Activated CD4-positive, alpha-beta T cell treated with anti-CD3 and anti-CD28 coated beads, Interleukin-2, amount 10 ng/mL, durations not matched to agents 7 days and 5 days (primary cell): ENCODE measurements at regions not wholly inside any gene's neighbourhood (a gene's known extent, or its start where the extent isn't known, plus 50 kb on each side); places are given as distances from the start of the nearest gene placed in this dataset.

Experiments used
- CTCF ChIA-PET: fragments of 350-600 bp; sonication (Branson Sonifier 250); formaldehyde crosslinking; loops from one replicate; lab custom pipeline; 2021; ENCODE audit warnings: antibody characterized with exemption; lab: Charles Lee
- POLR2A ChIA-PET: fragments of 350-600 bp; sonication (Branson Sonifier 250); formaldehyde crosslinking; loops from one replicate; lab custom pipeline; 2021; ENCODE audit warnings: antibody characterized with exemption; lab: Charles Lee
- DNase-seq: peaks from one replicate; pipeline ENCODE4 v3.0.0-alpha.2; 2020
- H3K27ac Mint-ChIP-seq: one replicate; pipeline ENCODE4 v1.8.0; 2021; ENCODE audit warnings: mild to moderate bottlenecking, moderate library complexity, mixed read lengths
- H3K27me3 Mint-ChIP-seq: one replicate; pipeline ENCODE4 v1.8.0; 2021; ENCODE audit warnings: mixed read lengths
- H3K36me3 Mint-ChIP-seq: one replicate; pipeline ENCODE4 v1.8.0; 2021; ENCODE audit warnings: low read depth, mixed read lengths
- H3K4me1 Mint-ChIP-seq: one replicate; pipeline ENCODE4 v1.8.0; 2021; ENCODE audit warnings: mixed read lengths
- H3K4me3 Mint-ChIP-seq: one replicate; pipeline ENCODE4 v1.8.0; 2021; ENCODE audit warnings: mild to moderate bottlenecking, moderate library complexity, mixed read lengths
- H3K9me3 Mint-ChIP-seq: one replicate; pipeline ENCODE4 v1.8.0; 2021; ENCODE audit warnings: mixed read lengths

DNA sequence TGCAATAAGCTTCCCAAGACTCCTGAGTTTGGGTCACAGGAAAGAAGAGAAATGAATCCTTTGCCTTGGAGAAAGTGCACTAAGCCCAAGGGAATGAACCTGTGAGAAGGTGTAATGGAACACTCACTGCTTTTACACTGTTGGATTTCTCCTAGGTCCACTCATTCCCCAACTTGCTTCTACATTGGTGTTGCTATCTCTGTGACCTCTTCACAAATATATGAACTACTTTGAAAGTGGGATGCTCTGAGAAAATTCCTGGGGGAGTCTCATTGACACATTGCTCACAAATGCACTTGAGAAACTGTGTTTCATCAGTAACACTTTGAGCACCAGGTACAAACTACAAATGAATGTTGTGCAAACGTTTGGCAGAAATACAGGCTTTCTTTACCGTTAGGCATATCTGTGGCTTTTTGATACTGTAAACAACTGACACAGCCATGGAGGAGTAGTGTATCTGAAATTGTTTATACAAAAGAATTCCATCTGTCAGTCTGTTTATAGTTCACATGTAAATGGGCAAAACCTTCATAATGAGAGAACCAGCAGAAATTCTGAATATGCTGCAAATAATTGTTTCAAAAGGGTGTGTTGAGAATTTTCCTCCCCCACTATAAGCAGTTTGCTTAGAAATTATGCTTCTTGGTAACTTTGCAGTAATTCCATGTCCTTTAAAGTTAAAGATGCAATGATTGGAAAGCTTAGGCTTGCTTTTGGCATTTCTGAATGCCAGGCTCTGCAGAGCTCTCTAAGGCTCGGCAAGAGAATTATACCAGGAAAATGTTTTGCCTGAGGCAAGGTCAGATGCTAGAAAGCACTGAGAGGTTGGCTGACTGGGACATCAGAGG is 348.5 kb upstream of the DDHD1 start:
- ChIA-PET POLR2A (no interaction called here), CTCF (no interaction called here)
- H3K27me3 Mint-ChIP-seq: no peaks in the 10 kb centered on the region
- H3K4me1 Mint-ChIP-seq: no peaks in the 10 kb centered on the region
- no peak for DNase-seq
- no peaks in the 10 kb centered on the region for H3K36me3 Mint-ChIP-seq
- peaks cover 12% of the 10 kb centered on the region for H3K9me3 Mint-ChIP-seq
- H3K27ac Mint-ChIP-seq: no peak overlapping the region
- H3K4me3 Mint-ChIP-seq: no peak overlapping the region

DNA sequence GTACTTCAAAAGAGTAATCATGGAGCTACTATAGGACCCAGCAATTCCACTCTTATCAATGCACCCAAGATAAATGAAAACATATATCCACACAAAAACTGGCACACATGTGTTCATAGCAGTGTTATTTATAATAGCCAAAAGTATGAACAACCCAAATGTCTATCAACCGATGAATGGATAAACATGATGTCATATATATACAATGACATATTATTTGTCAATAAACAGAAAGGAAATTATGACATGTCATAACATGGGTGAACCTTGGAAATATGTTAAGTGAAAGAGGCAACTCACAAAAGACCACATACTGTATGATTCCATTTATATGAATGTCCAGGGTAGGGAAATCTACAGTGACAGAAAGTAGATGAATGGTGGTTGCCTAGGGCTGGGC is 347.1 kb upstream of the DDHD1 start:
- ChIA-PET POLR2A (no interaction called here), CTCF (no interaction called here)
- Mint-ChIP-seq H3K9me3 (peaks cover 12% of the 10 kb centered on the region), H3K36me3 (no peaks in the 10 kb centered on the region), H3K4me3 (no peak overlapping the region), H3K4me1 (no peaks in the 10 kb centered on the region), H3K27ac (no peak overlapping the region), H3K27me3 (no peaks in the 10 kb centered on the region)
- no peak for DNase-seq

DNA sequence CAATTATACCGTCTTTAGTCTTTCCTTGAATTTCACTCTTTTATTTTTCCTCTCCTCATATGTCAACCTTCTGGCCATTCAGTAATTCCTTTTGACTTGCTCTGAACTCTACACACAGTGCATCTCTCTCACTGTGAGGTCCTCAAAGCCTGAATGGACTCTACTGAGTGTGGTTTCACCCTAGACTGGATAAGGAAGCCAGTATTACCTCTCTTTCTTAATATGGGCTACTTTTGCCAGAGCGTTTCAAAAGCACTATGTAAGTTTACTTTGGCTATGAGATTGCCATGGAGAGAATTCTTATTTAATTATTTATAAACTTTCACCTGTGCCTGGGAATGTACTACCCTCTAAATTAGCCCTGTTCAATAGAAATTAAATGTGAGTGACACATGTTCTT is 343.5 kb upstream of the DDHD1 start:
- H3K36me3 Mint-ChIP-seq: no peaks in the 10 kb centered on the region
- no peak for DNase-seq
- H3K27ac Mint-ChIP-seq: no peak overlapping the region
- ChIA-PET POLR2A (no interaction called here), CTCF (no interaction called here)
- H3K4me1 Mint-ChIP-seq: no peaks in the 10 kb centered on the region
- no peak overlapping the region for H3K4me3 Mint-ChIP-seq
- H3K27me3 Mint-ChIP-seq: no peaks in the 10 kb centered on the region
- H3K9me3 Mint-ChIP-seq: no peaks in the 10 kb centered on the region

DNA sequence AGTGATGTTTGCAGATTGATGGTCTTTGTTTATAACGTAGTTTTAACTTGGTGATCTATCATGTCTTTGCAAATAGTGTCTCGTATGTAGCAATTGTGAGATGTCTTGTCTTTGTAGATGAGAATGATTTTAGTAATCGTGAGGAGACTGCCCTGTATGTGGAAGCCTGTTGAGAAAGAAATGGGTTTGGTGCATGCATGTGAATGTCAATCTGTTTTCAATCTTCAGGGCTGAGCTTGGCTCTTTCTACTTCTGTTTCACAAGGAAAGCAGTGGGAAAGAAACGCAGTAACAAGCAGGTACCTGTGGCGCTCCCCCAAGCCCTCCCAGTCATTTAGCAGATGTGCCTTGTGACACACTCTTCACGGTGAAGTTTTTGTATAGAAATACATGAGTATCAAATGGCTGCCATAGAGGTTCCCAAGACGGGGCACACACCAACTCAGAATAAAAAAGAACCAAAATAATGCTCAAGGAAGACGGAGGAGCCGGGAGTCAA is 342.8 kb upstream of the DDHD1 start:
- H3K27me3 Mint-ChIP-seq: no peaks in the 10 kb centered on the region
- no peak for DNase-seq
- no peak overlapping the region for H3K27ac Mint-ChIP-seq
- ChIA-PET POLR2A (no interaction called here), CTCF (no interaction called here)
- no peaks in the 10 kb centered on the region for H3K4me1 Mint-ChIP-seq
- H3K9me3 Mint-ChIP-seq: no peaks in the 10 kb centered on the region
- no peaks in the 10 kb centered on the region for H3K36me3 Mint-ChIP-seq
- no peak overlapping the region for H3K4me3 Mint-ChIP-seq

DNA sequence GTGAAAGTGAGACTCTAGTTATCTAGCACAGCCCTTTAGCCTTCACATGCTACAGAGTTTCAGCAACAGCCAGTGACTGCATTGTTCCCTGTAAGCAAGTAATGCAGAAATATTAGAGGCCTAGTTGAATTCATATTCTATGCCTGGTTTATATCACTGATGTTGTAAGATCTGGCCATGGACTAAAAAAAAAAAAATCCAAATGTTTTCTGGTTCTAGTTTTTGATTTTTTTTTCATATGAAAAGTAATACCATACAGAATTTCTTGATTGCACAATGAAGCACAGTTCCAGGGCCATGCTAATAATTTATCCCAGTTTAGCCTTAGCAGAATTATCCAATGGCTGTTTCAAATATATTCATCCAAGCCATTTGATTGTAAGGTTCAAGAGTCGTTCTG is 341.5 kb upstream of the DDHD1 start:
- ChIA-PET POLR2A (no interaction called here), CTCF (no interaction called here)
- DNase-seq: no peak
- Mint-ChIP-seq H3K36me3 (no peaks in the 10 kb centered on the region), H3K4me1 (no peaks in the 10 kb centered on the region), H3K27me3 (no peaks in the 10 kb centered on the region), H3K27ac (no peak overlapping the region), H3K9me3 (no peaks in the 10 kb centered on the region), H3K4me3 (no peak overlapping the region)

DNA sequence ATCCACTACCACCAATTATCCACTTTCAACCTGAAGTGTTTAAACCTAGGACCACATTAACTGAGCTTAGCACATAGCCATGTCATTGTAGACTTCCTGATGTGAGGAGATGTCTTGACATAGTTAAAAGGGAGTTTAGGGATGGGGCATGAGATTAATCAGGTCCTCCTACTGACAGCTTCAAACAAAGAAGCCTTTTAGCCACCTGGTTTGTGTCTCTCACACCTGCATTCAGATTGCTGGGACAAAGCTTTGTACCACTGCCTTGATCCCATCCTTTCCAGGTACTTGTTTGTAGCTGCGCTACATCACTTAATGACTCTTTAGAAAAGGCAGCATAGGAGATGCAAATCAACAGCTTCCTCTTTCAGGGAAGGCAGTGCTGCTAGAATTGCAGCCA is 340.7 kb upstream of the DDHD1 start:
- no peak for DNase-seq
- ChIA-PET CTCF (no interaction called here), POLR2A (no interaction called here)
- H3K27me3 Mint-ChIP-seq: peaks cover under 1% of the 10 kb centered on the region
- H3K9me3 Mint-ChIP-seq: no peaks in the 10 kb centered on the region
- no peak overlapping the region for H3K27ac Mint-ChIP-seq
- H3K4me3 Mint-ChIP-seq: no peak overlapping the region
- H3K36me3 Mint-ChIP-seq: no peaks in the 10 kb centered on the region
- no peaks in the 10 kb centered on the region for H3K4me1 Mint-ChIP-seq

DNA sequence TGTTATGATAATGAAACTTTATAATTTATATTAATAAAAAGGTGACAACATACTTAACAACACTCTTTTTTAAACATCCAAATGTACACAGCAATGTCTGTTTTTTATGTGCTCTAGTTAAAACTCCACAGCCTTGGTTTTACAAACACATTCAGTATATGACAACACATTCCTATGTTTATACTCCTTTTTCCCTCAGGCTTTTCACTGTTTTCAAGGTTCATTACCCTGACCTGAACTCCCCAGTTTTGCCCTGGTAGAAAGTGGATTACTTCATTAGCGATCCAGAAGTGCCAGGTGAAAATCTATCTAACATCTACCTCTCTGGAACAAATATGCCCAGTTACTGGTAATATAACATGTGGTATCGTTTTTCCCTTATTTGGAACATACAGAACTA is 340.2 kb upstream of the DDHD1 start:
- DNase-seq: no peak
- no peak overlapping the region for H3K4me3 Mint-ChIP-seq
- H3K4me1 Mint-ChIP-seq: no peaks in the 10 kb centered on the region
- no peaks in the 10 kb centered on the region for H3K36me3 Mint-ChIP-seq
- peaks cover 2% of the 10 kb centered on the region for H3K27me3 Mint-ChIP-seq
- H3K27ac Mint-ChIP-seq: no peak overlapping the region
- CTCF ChIA-PET: no interaction called here
- H3K9me3 Mint-ChIP-seq: no peaks in the 10 kb centered on the region
- POLR2A ChIA-PET: no interaction called here

DNA sequence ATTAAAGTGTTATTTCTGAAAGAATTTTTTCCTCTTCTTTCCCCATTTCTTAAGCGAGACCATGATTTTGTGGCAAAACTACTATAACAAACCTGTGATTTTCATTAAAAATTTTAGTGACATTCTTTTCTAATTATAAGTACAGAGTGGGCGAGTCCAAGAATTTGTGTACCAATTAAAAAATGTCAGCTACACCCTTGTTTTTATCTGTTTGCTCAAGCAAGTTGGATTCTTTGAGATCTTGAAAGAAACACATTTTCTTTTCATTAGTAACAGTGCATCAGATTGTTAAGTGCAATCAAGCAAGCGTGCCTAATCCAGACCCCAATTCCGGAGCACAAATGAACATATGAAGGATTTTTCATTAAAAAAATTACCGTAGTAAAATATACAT is 338.8 kb upstream of the DDHD1 start:
- H3K27me3 Mint-ChIP-seq: peaks cover 8% of the 10 kb centered on the region
- H3K36me3 Mint-ChIP-seq: no peaks in the 10 kb centered on the region
- CTCF ChIA-PET: no interaction called here
- no peak overlapping the region for H3K27ac Mint-ChIP-seq
- no peaks in the 10 kb centered on the region for H3K4me1 Mint-ChIP-seq
- POLR2A ChIA-PET: no interaction called here
- no peaks in the 10 kb centered on the region for H3K9me3 Mint-ChIP-seq
- no peak for DNase-seq
- H3K4me3 Mint-ChIP-seq: no peak overlapping the region

DNA sequence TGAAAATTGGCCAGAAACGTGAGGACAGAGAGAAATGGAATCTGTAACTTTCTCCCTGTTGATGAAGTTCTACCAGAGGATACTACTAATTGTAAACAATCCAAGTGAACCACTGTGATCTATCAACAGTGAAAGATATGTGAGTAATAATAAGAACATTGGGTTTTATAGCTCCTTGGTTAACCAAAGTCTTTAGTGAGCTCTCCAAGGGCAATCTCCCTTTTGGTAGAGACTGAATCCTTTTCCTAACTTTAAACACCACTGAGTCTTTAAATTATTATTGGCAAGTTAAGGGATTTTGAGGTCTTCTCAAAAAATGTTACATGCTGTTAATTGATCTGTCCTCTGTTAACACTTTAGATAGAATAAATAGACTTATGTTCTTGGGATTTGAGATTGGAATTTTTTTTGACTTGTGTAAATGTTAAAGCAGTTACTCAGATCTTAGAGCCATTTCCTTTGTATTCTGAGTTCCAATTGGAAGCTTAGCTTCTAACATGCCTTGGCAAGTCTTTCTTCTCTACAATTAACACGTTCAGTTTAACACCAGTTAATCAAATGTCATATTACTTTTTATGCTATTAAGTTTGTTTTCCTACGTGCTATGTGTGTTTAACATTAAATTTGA is 338.2 kb upstream of the DDHD1 start:
- Mint-ChIP-seq H3K27me3 (peaks cover 13% of the 10 kb centered on the region), H3K27ac (no peak overlapping the region), H3K9me3 (no peaks in the 10 kb centered on the region), H3K4me1 (no peaks in the 10 kb centered on the region), H3K4me3 (no peak overlapping the region), H3K36me3 (no peaks in the 10 kb centered on the region)
- DNase-seq: no peak
- ChIA-PET POLR2A (no interaction called here), CTCF (no interaction called here)

DNA sequence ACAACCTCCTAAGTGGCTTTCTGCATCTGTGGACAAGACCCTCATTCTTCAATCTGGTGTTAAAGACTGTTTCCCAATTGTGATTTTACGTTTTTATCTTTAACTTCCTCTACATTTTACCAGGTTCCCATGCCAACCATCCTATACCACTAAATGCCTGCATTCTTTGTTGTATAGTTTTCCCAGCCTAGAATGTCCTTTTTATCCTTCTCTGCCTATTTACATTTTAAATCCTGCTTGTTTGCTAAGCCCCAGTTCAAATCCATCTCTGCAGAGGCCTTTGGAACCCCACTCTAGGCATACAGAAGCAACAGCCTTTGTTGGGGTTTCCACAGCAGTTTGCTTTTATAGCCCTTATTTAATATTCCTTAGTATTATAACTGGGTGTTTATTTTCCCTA is 325.1 kb upstream of the DDHD1 start:
- Mint-ChIP-seq H3K9me3 (peaks cover 12% of the 10 kb centered on the region), H3K4me1 (no peaks in the 10 kb centered on the region), H3K36me3 (no peaks in the 10 kb centered on the region), H3K4me3 (no peak overlapping the region), H3K27ac (no peak overlapping the region), H3K27me3 (no peaks in the 10 kb centered on the region)
- no peak for DNase-seq
- CTCF ChIA-PET: no interaction called here
- POLR2A ChIA-PET: no interaction called here

DNA sequence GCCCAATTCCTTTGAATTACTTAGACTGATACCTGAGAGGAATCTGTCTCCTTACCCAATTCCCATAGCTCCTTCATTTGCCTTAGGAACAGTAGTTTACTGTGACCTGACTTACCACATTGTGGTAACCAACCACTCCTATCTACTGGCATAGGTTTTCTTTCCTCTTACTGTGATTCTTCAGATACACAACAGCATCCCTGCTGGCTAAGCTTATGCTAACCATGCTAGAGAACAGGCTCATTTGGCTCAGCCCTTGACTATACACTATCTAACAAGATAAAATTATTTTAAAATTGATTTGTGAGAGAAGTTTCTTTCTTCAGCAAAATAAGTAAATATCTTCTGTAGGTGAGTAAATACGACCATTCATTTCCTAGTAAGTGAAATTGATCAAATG is 320.4 kb upstream of the DDHD1 start:
- Mint-ChIP-seq H3K36me3 (no peaks in the 10 kb centered on the region), H3K4me3 (no peak overlapping the region), H3K27me3 (no peaks in the 10 kb centered on the region), H3K9me3 (no peaks in the 10 kb centered on the region), H3K27ac (no peak overlapping the region), H3K4me1 (no peaks in the 10 kb centered on the region)
- no peak for DNase-seq
- CTCF ChIA-PET: no interaction called here
- POLR2A ChIA-PET: no interaction called here

DNA sequence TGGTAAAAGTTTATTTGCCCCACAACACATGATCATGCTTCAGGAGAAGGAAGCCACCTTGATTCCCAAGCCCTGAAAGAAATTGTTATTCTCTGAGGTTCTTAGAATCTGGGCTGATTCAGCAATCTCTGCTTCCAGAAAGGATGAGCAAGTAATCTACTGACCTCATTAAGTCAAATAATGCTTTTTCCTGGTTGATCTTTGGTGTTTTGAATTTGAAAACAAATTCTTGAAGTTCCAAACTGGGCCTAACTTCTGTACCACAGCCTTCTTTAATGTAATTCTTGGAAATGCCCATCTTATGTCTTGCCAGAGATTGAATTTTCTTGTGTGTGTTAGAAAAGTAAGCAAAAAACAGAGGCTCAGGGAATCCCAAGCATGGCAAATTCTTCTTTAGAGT is 319.2 kb upstream of the DDHD1 start:
- Mint-ChIP-seq H3K27ac (no peak overlapping the region), H3K27me3 (no peaks in the 10 kb centered on the region), H3K4me3 (no peak overlapping the region), H3K36me3 (no peaks in the 10 kb centered on the region), H3K9me3 (no peaks in the 10 kb centered on the region), H3K4me1 (no peaks in the 10 kb centered on the region)
- POLR2A ChIA-PET: no interaction called here
- no peak for DNase-seq
- CTCF ChIA-PET: no interaction called here

DNA sequence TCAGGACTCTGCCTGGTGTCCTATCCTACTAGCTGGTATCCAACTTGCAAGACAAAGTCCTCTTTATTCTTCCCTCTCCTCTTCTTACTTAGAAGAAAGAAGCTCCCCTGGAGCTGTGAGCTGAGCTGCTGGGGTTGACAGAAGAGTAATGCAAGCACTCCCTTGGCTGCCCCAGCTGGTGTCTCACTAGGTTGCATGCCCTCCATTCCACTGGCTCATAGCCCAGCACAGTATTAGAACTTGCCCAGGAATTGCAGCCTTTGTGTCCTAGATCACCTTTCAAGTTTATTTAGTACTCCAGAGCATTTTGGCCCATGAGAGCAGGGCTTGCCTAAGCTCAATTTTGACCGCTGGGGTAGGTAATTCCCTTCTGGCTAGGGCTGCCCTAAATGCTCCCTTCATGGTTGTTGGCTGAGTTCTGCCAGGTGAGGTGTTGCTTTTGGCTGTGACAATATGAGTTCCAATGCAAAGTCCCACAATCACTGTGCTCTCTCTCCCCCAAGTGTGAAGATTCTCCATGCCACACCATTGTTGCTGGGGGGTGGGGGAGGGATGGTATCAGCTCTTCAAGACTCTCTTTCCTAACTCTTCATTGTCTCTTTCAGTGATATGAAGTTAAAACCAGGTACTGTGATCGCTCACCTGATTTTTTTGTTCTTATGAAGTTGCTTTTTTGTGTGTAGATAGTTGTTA is 317.4 kb upstream of the DDHD1 start:
- Mint-ChIP-seq H3K36me3 (no peaks in the 10 kb centered on the region), H3K27ac (no peak overlapping the region), H3K9me3 (no peaks in the 10 kb centered on the region), H3K4me1 (no peaks in the 10 kb centered on the region), H3K27me3 (no peaks in the 10 kb centered on the region), H3K4me3 (no peak overlapping the region)
- ChIA-PET CTCF (no interaction called here), POLR2A (no interaction called here)
- no peak for DNase-seq
